RCC 7860 (cell line): ENCODE measurements at regions not wholly inside any gene's neighbourhood (a gene's known extent, or its start where the extent isn't known, plus 50 kb on each side); places are given as distances from the start of the nearest gene placed in this dataset.

ENCODE experiments used
- DNase-seq: peaks from one replicate; pipeline ENCODE4 v3.0.0-alpha.2; 2015; ENCODE audit warnings: low spot score
- FAIRE-seq: peaks from 2 replicates; lab custom pipeline; 2012; peaks lifted over from hg19 to GRCh38; lab: Jason Lieb, UNC

GRCh38 chr7:73963252-73963822 lies 64.6 kb upstream of the ELN start:
- FAIRE-seq = no peak

DNA sequence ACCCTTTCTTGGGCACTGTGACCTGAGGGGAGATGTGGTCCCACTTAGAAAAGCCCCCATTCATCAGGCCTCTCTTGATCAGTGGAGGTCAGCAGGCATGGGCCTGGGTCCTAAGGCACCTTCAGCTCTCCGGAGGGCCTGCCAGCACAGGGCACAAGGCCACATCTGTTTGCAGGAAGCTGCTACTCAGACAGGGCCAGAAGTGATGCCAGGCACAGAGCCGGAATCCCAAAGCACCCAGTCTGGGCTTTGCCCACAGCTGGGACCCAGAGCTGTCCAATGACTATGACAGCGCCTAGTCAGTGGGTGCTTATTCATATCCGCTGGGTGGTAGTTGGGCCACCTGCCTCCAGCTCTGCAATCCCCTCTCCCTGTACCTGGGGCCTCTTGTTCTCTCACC lies 63.2 kb upstream of the ELN start:
- DNase-seq = no peak
- no peak for FAIRE-seq

More at GRCh38 chr7:73963252-73963822, 64.6 kb upstream of the ELN start:
- no peak for DNase-seq

GRCh38 chr7:73966062-73966940 lies 61.7 kb upstream of the ELN start:
- DNase-seq = no peak
- no peak for FAIRE-seq

GRCh38 chr7:73966941-73967831 lies 60.8 kb upstream of the ELN start:
- FAIRE-seq (no peak), DNase-seq (no peak)

- DNase-seq (no peak), FAIRE-seq (no peak)
Measured at GRCh38 chr7:73967832-73968290, 60.1 kb upstream of the ELN start.

DNA sequence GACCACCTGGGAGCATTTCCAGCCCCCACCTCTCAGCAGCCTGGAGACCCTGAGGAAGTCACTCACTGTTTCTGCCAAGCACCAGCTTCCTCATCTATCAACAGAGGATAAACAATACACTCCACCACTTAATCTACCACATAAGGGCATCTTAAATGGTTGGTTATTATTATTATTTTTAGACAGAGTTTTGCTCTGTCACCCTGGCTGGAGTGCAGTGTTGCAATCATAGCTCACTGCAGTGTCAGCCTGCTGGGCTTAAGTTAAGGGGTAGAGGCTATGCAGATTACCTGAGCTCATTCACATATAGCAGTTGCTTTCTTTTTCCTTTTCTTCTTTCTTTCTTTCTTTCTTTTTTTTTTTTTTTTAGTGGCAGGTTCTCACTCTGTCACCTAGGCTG lies 59.5 kb upstream of the ELN start:
- no peak for FAIRE-seq
- no peak for DNase-seq

DNA sequence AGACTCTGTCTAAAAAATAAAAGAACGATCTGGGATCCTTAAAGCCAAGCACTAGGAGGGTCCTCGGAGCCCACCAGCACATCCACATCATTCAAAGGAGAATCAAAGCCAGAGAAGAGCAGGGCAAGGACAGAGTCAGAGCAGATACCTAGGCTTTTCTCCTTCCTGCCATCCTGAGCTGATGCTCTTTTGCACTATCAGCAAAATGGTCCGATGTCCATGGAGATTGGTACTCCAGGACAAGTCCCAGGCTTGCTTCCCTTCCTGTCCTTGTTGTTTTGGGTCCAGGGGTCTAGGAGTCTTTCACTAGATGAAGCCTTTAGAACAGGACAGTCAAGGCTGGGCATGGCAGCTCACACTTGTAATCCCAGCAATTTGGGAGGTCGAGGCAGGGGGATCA lies 58.0 kb upstream of the ELN start:
- DNase-seq (no peak), FAIRE-seq (no peak)

DNA sequence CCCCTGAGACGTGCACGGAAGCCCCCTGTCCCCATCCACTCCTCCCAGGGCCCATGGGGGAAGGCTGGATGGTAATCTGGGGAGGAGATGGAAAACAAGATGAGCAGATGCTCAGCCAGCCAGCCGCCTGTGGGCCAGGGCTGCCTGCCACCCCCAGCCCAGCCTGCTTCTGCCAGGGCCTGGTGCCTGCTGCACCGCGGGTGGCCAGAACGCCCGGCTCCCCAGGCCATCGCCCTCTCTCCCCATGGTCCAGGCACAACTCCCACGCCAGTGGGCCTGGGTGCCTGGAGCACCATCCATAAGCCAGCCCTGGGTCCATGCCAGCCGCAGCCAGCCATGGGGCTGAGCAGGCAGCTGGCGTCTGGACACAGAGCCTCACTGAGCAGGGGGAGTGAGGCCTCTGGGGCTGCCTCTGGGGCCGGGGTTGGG lies 57.2 kb upstream of the ELN start:
- DNase-seq (no peak), FAIRE-seq (no peak)

GRCh38 chr7:73971322-73971703 lies 56.7 kb upstream of the ELN start:
- FAIRE-seq (no peak), DNase-seq (no peak)

DNA sequence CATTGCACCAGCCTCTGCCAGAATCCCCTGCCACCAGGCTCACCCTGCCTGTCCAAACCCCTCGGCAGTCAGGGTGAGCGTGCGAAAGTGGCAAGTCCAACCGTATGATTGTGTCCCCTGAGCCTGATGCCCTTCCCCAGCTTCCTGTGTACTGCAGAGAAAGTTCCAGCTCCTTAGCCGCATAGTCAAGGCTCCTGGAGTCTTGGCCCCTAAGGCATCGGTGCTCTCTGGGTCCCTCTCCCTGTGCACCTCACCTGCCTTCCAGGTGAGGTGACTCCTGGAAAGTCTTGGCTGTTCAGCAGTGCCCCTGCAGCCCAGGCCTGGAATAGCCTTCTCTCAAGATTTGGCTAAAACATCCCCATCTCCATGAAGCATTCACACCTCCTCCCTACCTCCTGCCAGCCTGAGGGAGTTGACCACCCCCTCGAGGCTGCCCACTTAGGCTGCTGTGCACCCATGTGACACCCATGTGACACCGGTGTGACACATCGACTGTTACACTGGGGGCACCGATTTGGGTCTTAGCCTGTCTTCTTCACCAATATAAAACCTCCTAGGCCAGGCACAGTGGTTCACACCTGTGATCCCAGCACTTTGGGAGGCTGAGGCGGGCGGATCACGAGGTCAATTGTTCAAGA lies 56.1 kb upstream of the ELN start:
- DNase-seq (no peak), FAIRE-seq (no peak)

GRCh38 chr7:73972614-73973013 lies 55.4 kb upstream of the ELN start:
- DNase-seq = no peak
- no peak for FAIRE-seq

DNA sequence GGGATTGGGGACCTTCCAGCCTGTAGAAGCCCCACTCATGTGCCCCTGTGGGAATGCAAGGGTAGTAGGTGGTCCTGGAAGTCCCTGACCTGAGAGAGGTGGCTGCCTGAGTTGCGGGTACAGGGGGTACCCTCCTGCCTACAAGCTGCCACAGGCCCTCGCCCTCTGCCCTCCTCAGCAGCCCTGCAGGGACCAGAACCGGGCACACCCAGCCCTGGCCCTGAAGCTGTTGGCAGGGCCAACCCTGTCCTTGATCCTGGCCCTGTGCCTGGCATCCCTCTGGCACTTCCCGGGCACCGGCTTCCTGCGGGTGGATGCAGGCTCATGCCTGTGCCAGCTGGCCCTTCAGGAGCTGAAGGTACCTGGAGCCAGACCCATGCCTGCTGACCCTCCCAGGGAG lies 54.9 kb upstream of the ELN start:
- DNase-seq (no peak), FAIRE-seq (no peak)

DNA sequence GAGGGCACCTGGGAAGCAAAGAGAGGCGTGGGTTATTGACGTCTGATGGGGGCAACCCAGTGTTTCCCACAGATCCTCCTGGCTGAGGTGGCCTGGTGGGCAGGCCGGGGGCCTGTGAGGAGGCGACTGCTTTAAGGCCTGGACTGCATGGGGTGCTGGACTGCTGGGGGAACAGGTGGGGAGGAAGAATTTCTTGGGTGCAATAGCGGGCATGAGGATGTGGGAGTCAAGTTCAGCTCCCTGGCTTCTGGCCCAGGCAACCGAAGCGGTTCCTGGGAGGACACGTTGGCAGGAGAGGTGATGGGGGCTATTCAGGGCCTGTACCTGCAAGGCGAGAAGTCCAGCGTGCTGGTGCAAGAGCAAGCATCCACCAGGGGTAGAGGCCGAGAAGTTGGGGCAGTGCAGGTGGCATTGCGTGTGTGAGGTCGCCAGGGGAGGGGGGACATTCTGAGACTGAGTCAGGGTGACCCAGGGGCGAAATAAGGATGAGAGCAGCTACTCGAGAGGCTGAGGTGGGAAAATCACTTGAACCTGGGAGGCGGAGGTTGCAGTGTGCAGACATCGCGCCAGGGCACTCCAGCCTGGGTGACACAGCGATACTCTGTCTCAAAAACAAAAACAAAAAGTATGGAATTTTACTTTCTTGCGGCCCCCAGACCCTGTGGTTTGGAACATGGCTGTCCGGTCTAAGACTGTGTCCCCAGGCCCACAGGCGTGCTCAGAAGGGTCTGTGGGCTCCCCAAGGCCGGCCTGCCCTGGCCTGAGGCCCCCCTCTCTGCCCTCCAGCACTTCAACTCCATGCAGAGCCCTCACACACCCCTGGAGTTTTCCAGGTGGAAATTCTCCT lies 53.6 kb upstream of the ELN start:
- DNase-seq (no peak), FAIRE-seq (no peak)

- no peak for DNase-seq
- FAIRE-seq = no peak
Measured at GRCh38 chr7:73974948-73975926, 52.7 kb upstream of the ELN start.

GRCh38 chr7:73976761-73977618 lies 51.0 kb upstream of the ELN start:
- FAIRE-seq = no peak
- DNase-seq = no peak

DNA sequence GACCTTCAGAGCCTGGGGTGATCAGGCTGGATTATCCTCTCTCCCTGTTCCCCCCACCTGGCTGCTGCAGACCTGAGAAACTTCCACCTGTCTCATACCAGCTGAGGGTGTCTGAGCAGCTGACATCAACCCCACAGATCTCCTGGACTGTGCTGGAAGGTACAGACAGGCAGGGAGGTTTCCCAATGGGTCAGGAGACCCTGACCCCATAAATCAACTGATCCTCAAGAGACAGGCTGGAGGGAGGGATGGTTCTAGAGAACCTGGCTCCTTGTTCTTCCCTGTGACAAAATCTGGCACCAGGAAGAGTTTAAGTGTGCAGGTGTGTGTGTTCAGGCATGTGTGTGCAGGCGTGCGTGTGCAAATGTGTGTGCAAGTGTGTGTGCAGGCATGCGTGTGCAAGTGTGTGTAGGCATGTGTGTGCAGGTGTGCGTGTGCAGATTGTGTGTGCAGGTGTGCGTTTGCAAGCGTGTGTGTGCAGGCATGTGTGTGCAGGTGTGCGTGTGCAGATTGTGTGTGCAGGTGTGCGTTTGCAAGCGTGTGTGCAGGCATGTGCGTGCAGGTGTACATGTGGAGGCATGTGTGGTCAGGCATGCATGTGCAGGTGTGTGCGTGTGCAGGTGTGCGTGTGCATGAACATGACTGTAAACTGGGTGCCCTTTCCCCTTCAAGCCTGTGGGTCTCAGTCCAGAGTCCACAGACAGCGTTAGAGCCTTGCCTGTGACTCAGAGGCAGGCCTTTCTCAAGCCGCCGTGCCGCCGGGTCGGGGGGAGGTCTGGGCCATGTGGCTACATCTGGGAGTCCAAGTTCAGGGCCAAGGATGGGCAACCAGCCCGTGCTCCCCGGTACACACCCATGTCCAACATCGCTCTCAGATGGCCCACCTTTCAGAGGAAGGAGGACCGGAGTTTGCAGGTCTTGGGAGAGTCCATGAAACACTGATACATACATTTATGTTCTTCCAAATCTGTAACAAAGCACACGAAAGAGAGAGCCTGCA lies 50.1 kb upstream of the ELN start:
- FAIRE-seq (no peak), DNase-seq (no peak)
